Osteoblast (primary cell): ENCODE measurements at regions not wholly inside any gene's neighbourhood (a gene's known extent, or its start where the extent isn't known, plus 50 kb on each side); places are given as distances from the start of the nearest gene placed in this dataset.

Experiments
- DNase-seq: peaks from one replicate; pipeline ENCODE4 v3.0.0; 2011; ENCODE audit warnings: low spot score, mixed read lengths; ENCODE audit not compliant: insufficient read length; ENCODE audit errors: missing footprints
- H2AFZ ChIP-seq: 2 replicates; pipeline ENCODE4 v1.6.0; 2011; ENCODE audit warnings: mild to moderate bottlenecking, low read length
- H3K27ac ChIP-seq: 2 replicates; pipeline ENCODE4 v1.5.1; 2011; ENCODE audit warnings: mild to moderate bottlenecking, low read depth, low read length, moderate library complexity
- H3K27me3 ChIP-seq: 2 replicates; pipeline ENCODE4 v1.6.0; 2012; ENCODE audit warnings: mild to moderate bottlenecking, control low read depth, inconsistent platforms, low read length, moderate library complexity; ENCODE audit not compliant: insufficient read depth
- H3K36me3 ChIP-seq: 2 replicates; pipeline ENCODE4 v1.5.1; 2011; ENCODE audit warnings: mild to moderate bottlenecking, low read length, control low read depth, moderate library complexity; ENCODE audit not compliant: insufficient read depth
- H3K4me1 ChIP-seq: 2 replicates; pipeline ENCODE4 v1.5.1; 2011; ENCODE audit warnings: mild to moderate bottlenecking, low read length, control low read depth, moderate library complexity; ENCODE audit not compliant: insufficient read depth
- H3K4me2 ChIP-seq: 2 replicates; pipeline ENCODE4 v1.6.0; 2011; ENCODE audit warnings: mild to moderate bottlenecking, low read length; ENCODE audit not compliant: insufficient read depth
- H3K4me3 ChIP-seq: fragments of 200-600 bp; sonication (generic); 3 replicates; pipeline ENCODE4 v1.5.1; 2012; ENCODE audit warnings: mild to moderate bottlenecking, low read length, inconsistent platforms; ENCODE audit not compliant: insufficient read depth
- H3K79me2 ChIP-seq: 2 replicates; pipeline ENCODE4 v1.6.0; 2012; ENCODE audit warnings: mild to moderate bottlenecking, low read length, control low read depth, inconsistent platforms; ENCODE audit not compliant: insufficient read depth
- H3K9me3 ChIP-seq: 2 replicates; pipeline ENCODE4 v1.5.1; 2011; ENCODE audit warnings: low read depth, low read length, control low read depth
- H4K20me1 ChIP-seq: 2 replicates; pipeline ENCODE4 v1.6.0; 2012; ENCODE audit warnings: mild to moderate bottlenecking, low read length, control low read depth; ENCODE audit not compliant: insufficient read depth
- CTCF ChIP-seq: IDR thresholded peaks from 2 replicates; pipeline ENCODE4 v1.5.1; 2011; ENCODE audit warnings: mild to moderate bottlenecking, low read depth, low read length, moderate library complexity; ENCODE audit errors: extremely low read depth

DNA sequence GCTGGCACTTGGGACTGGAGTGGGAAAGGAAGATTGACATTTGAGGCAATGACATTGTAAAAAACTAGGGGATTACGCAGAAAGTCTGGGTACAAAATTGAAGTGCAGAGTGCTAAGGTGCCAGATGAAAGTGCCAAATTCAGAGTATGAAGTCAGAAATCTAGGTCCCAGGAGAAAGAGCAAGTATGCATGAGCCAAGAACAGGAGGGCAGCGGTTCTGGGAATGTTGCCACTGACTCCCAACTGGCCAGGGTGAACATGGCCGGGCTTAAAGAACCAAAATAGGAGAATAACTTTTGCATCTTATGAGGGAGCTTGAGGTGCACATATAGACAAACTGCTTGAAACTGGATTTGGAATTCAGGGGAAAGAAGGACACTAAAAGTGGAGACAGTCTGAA, 495.8 kb upstream of the KLF12 start:
- H3K4me2 ChIP-seq, result no peak overlapping the region
- no peaks in the 10 kb centered on the region for H3K36me3 ChIP-seq
- no peak overlapping the region for H3K4me3 ChIP-seq
- no peaks in the 10 kb centered on the region for H3K27me3 ChIP-seq
- H3K4me1 ChIP-seq, result no peaks in the 10 kb centered on the region
- DNase-seq, result peak; percentile 21
- H3K79me2 ChIP-seq, result no peaks in the 10 kb centered on the region
- no peak overlapping the region for H2AFZ ChIP-seq
- H3K27ac ChIP-seq, result no peak overlapping the region
- H4K20me1 ChIP-seq, result no peaks in the 10 kb centered on the region
- H3K9me3 ChIP-seq, result no peaks in the 10 kb centered on the region
- no peak for TF ChIP-seq CTCF

GRCh38 chr13:74625541-74625940, 491.3 kb upstream of the KLF12 start:
- Histone ChIP-seq H4K20me1 (no peaks in the 10 kb centered on the region), H3K79me2 (no peaks in the 10 kb centered on the region), H3K9me3 (no peaks in the 10 kb centered on the region), H3K4me3 (no peak overlapping the region), H2AFZ (no peak overlapping the region), H3K4me1 (no peaks in the 10 kb centered on the region), H3K4me2 (no peak overlapping the region), H3K36me3 (no peaks in the 10 kb centered on the region), H3K27ac (no peak overlapping the region), H3K27me3 (no peaks in the 10 kb centered on the region)
- TF ChIP-seq CTCF, result no peak
- no peak for DNase-seq

DNA sequence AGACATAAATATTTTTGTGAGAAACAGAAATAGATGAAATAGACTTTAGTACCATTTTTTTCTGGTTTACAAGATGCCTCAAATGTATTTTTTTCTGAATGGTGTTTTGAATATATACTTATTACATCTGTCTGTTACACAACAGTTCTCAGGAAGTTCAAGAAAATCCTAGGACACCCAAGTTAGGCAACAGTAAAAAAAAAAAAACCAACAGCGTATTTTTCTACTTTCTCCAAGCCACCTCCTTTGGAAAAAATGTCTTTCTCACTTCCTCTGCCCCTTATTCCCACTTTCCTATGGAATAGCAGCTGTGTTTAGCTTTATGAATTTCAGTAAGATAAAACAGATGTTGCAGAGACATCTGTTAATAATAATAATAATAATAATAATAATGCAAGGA, 489.6 kb upstream of the KLF12 start:
- no peak for TF ChIP-seq CTCF
- Histone ChIP-seq H3K4me1 (no peaks in the 10 kb centered on the region), H3K27ac (no peak overlapping the region), H3K27me3 (no peaks in the 10 kb centered on the region), H2AFZ (no peak overlapping the region), H3K79me2 (no peaks in the 10 kb centered on the region), H3K9me3 (no peaks in the 10 kb centered on the region), H3K4me2 (no peak overlapping the region), H4K20me1 (no peaks in the 10 kb centered on the region), H3K36me3 (no peaks in the 10 kb centered on the region), H3K4me3 (no peak overlapping the region)
- no peak for DNase-seq

DNA sequence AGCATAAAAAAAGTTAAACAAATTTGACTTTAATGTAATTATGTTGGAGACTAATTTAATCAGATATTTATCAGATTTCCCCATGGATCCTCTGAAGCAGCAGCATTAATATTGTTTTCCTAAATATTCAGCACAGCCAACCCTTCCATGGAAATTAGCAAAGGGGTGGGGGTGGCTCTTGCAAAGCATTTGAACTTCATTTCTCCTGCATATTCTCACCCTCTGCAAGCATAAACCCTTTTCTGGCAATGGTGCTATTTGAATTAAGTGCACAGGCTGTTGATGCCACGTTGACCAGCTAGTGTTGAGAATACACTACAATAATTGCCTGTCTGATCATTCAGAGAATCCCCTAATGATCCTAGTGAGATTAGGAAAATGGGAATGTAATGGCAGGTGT, 488.1 kb upstream of the KLF12 start:
- no peak for TF ChIP-seq CTCF
- H3K27me3 ChIP-seq, result no peaks in the 10 kb centered on the region

More for the DNA sequence above, 488.1 kb upstream of the KLF12 start:
- Histone ChIP-seq H4K20me1 (no peaks in the 10 kb centered on the region), H3K9me3 (no peaks in the 10 kb centered on the region), H2AFZ (no peak overlapping the region), H3K4me3 (no peak overlapping the region), H3K4me2 (no peak overlapping the region), H3K36me3 (no peaks in the 10 kb centered on the region), H3K27ac (no peak overlapping the region), H3K4me1 (no peaks in the 10 kb centered on the region), H3K79me2 (no peaks in the 10 kb centered on the region)
- no peak for DNase-seq
